HG03103 (cell line): ENCODE measurements at regions not wholly inside any gene's neighbourhood (a gene's known extent, or its start where the extent isn't known, plus 50 kb on each side); places are given as distances from the start of the nearest gene placed in this dataset.

Experiments used
- ATAC-seq: cut with Tn5 transposase; IDR thresholded peaks from one replicate; pipeline ENCODE4 v1.9.1; 2021; ENCODE audit warnings: low read depth; ENCODE audit not compliant: unreplicated experiment

DNA sequence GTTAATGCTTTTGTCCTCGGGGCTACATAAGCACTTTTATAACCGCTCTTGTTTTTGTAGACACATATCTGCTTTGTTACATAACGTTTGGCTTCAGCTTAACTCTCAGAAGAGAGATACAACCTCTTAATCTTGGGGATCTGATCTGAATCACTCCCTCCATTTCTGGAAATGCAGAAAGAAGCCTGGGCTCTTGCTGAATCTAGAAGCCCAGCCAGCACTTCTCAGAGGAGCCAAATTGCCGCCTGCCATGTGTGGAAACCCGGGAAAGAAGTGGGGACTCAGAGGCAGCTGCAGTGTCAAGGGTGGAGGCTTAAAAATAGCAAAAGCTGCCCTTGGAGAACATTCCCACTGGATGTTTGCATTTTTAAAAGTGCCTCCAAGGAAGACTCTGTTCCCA lies 69.3 kb upstream of the LDB2 start:
- no peak for ATAC-seq

DNA sequence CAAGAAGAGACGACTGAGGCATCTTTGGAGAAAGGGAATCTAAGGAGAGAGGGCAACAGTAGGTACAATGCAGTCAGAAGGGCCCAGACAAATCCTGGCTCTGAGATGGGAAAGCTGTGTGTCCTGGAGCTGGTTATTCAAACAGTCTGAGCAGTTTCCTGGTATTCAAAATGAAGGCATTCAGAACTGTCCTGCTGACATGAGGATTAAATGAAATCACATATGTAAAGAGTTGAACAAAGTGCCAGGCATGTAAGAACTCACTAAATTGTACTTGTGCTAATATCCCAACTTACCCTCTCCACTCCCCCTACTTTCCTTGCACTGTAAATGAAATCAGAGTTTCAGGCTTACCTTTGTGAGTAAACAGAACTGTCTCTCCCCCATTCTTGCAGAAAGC lies 60.9 kb upstream of the LDB2 start:
- ATAC-seq: no peak

DNA sequence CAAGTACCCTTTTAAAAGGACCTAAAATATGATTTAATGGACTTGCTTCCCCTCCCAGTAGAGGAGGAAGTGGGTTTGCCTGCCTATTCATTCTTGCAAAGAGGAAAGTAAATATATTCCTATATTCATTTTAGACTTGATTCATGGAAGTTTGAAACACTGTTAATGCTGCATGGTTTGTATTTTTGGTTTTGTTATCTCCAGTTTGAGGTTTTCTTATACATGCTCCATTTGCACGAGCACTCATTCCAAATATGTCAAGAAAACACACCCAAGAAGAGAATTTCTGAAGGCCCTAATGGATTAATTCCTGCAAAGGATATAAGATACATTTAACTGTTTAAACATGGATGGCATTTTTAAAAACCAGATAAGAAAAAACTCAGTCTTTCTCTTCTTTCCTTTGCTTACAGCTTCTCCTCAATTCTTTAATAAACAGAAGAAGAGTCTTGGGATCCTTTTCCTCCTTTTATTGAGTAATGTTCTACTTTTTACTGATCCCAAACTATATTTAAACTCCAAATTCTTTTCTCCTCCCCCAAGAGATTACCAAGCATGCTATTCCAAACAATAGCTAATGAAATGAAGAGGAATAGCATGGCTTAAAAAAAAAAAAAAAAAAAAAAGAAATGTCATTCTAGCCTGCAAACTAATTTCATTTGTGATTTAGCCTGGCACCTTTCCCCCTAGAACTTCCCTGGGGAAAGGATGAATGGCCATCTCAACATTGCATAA lies 54.6 kb upstream of the LDB2 start:
- ATAC-seq: no peak

DNA sequence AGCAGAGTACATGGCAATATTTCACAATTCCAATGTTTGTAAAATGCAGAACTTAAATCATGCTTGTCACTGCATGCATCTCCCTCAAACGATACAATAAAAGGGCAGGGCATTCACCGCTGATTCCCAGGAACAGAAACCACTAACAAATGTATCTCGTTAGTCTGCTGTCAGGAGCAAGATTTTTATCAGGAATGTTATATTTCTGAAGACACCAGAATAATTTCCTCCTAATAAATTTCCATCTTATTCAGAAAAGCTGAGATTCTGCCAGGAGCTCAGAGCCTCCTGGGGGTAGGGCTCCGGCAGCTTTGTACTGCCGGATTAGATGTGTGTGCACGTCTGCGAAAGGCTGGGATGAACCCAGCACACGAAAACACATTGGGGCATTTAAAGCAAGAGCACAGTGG lies 54.0 kb upstream of the LDB2 start:
- ATAC-seq: no peak
